ENCODE measurements at regions not wholly inside any gene's neighbourhood (a gene's known extent, or its start where the extent isn't known, plus 50 kb on each side); places are given as distances from the start of the nearest gene placed in this dataset.
"Not testable (repeated sequence)": the region's sequence is repeated elsewhere in the genome, so short reads cannot be mapped to it uniquely, and the experiment has no call there.

DNA sequence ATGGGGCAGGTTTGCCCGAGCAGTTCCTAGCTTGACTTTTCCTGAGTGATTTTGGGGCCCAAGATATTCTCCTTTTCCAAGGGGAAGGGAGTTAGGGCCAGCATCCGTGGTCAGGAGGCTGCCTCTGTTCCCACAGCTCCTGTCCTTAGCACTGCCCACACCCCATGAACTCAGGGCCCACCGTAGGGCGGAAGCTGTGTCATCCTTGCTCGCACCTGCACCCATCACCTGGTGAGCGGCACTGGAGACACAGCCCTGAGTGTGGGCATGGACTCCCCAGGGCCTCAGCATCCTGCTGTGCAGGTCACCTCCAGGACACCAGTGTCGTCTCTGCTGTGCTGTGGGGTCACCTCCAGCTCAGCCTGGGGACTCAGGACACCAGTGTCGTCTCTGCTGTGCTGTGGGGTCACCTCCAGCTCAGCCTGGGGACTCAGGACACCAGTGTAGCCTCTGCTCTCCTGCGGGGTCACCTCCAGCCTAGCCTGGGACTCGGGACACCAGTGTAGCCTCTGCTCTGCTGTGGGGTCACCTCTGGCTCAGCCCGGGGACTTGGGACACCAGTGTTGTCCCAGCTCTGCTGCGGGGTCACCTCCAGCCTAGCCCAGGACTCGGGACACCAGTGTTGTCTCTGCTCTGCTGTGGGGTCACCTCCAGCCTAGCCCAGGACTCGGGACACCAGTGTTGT is 322.9 kb downstream of the ADGRD1 start:
- DNase-seq = peak in 1 of 3 donors; percentile 15
- H3K27me3 ChIP-seq = no peaks in the 10 kb centered on the region
- no peaks in the 10 kb centered on the region for H3K36me3 ChIP-seq
- no peaks in the 10 kb centered on the region for H3K9me3 ChIP-seq
- no peak overlapping the region for H3K27ac ChIP-seq
- no peak overlapping the region for H3K4me3 ChIP-seq
- no peak for TF ChIP-seq POLR2A (IDR thresholded peaks at IDR 0.05)
- TF ChIP-seq, protein P1, sequence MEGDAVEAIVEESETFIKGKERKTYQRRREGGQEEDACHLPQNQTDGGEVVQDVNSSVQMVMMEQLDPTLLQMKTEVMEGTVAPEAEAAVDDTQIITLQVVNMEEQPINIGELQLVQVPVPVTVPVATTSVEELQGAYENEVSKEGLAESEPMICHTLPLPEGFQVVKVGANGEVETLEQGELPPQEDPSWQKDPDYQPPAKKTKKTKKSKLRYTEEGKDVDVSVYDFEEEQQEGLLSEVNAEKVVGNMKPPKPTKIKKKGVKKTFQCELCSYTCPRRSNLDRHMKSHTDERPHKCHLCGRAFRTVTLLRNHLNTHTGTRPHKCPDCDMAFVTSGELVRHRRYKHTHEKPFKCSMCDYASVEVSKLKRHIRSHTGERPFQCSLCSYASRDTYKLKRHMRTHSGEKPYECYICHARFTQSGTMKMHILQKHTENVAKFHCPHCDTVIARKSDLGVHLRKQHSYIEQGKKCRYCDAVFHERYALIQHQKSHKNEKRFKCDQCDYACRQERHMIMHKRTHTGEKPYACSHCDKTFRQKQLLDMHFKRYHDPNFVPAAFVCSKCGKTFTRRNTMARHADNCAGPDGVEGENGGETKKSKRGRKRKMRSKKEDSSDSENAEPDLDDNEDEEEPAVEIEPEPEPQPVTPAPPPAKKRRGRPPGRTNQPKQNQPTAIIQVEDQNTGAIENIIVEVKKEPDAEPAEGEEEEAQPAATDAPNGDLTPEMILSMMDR (IDR thresholded peaks at IDR 0.05) = no peak
- H3K4me1 ChIP-seq = no peaks in the 10 kb centered on the region

DNA sequence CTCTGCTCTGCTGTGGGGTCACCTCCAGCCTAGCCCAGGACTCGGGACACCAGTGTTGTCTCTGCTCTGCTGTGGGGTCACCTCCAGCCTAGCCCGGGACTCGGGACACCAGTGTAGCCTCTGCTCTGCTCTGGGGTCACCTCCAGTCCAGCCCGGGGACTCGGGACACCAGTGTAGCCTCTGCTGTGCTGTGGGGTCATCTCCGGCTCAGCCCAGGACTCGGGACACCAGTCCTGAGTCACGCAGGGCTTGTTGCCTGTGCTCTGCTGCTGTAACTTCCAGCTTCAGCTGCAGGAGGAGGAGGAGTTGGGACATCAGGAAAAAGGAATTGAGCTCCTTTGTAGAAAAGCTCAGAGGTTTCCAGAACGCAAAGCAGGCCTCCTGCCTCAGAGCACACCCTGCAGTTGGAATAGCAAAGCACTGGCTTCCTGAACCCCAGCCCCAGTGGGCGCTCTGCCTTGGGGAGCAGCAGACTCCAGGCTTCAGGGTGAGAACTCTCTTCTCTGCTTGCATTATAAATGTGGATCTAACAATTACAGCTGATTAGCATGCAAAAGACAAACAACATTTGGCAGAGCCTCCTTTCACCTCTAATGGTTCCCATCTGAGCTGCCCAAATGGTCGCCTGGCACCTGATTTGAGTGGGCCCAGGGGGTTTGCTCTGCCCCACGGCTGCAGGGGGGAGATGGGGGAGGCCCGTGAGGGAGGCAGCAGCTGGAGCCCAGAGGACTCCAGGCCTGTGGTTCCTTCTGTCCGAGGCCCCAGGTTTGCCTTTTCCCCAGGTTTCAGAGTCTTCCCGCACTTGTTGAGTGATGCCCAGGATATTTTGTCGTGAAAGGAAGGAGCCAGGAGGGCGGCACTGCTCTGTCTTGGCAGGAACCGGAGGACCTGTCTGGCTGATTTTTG is 323.7 kb downstream of the ADGRD1 start:
- not testable (repeated sequence) for H3K9me3 ChIP-seq, H3K4me1 ChIP-seq, H3K4me3 ChIP-seq, H3K27ac ChIP-seq, H3K36me3 ChIP-seq, H3K27me3 ChIP-seq
- peak in 2 of 3 donors; percentile 8 to 22 for DNase-seq

DNA sequence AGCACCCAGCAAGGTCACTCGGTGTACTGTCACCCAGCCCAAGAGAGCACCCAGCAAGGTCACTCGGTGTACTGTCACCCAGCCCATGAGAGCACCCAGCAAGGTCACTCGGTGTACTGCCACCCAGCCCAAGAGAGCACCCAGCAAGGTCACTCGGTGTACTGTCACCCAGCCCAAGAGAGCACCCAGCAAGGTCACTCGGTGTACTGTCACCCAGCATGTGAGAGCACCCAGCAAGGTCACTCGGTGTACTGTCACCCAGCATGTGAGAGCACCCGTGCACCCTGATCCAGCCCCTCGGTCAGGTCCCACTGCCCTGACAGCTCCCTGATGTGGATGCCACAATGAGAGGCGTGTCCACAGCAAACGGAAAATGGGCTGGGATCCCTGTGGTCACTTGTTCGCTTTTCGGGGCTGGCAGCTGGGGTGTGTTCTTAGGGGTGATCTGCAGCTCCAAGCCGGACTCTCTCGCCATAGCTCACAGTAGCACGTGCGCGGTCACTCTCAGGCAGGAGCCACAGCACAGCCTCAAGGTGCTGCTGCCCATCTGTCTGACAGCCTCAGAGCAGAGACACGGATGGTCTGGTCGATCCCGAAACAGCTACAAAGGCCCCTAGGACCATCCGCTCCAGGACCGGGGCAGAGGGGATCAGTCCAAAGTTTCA is 324.9 kb downstream of the ADGRD1 start:
- H3K4me1 ChIP-seq, H3K36me3 ChIP-seq, H3K9me3 ChIP-seq, H3K27ac ChIP-seq, H3K4me3 ChIP-seq, H3K27me3 ChIP-seq: not testable (repeated sequence)
- DNase-seq = peak in 2 of 3 donors; percentile 11 to 40

DNA sequence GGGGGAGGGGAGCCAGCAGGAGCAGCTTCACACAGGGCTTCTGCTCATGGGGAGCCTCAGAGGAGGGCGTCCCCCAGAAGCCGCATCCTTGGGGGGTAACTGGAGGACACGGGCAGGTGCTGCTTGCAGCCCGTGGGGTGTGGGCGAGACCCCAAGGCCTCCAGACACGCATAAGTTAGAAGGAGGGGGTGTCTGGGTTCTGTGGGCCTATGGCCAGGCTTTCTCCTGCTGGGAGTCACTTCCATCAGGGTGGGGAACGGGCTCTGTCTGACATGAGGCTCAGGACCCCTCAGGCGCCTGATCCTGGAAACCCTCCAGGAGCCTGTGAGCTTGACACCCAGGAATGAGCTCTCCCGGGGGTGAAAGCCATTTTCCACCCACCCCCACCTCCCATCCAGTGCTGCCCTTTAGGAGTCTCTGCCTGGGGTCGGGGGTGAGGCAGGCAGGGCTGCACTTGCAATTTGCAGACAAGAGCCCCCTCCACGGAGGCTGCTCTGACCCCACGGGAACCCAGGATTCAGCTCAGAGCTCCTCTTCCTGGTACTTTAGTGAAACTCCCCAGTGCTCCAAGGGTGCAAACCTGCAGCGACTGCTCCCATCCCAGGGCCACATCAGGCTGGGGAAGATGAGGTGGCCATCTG is 325.7 kb downstream of the ADGRD1 start:
- H3K9me3 ChIP-seq = no peaks in the 10 kb centered on the region
- no peaks in the 10 kb centered on the region for H3K4me1 ChIP-seq
- H3K36me3 ChIP-seq = no peaks in the 10 kb centered on the region
- H3K4me3 ChIP-seq = no peak overlapping the region
- H3K27ac ChIP-seq = no peak overlapping the region
- peak; percentile 4 to 37 (median 32) for DNase-seq
- TF ChIP-seq, protein P1 (IDR thresholded peaks at IDR 0.05) = no peak
- no peak for TF ChIP-seq POLR2A (IDR thresholded peaks at IDR 0.05)
- H3K27me3 ChIP-seq = no peaks in the 10 kb centered on the region

GRCh38 chr12:131280426-131280825 is 326.7 kb downstream of the ADGRD1 start:
- peak in 2 of 3 donors; percentile 13 to 18 for DNase-seq
- no peak for TF ChIP-seq POLR2A (IDR thresholded peaks at IDR 0.05)
- TF ChIP-seq, protein P1 (IDR thresholded peaks at IDR 0.05) = no peak
- H3K27me3 ChIP-seq = no peaks in the 10 kb centered on the region
- no peaks in the 10 kb centered on the region for H3K4me1 ChIP-seq
- H3K9me3 ChIP-seq = no peaks in the 10 kb centered on the region
- no peak overlapping the region for H3K4me3 ChIP-seq
- no peaks in the 10 kb centered on the region for H3K36me3 ChIP-seq
- H3K27ac ChIP-seq = no peak overlapping the region

- Histone ChIP-seq H3K36me3 (no peaks in the 10 kb centered on the region), H3K9me3 (no peaks in the 10 kb centered on the region), H3K27me3 (no peaks in the 10 kb centered on the region), H3K27ac (no peak overlapping the region), H3K4me1 (no peaks in the 10 kb centered on the region), H3K4me3 (no peak overlapping the region)
- DNase-seq = peak in 2 of 3 donors; percentile 21 to 27
- TF ChIP-seq POLR2A (IDR thresholded peaks at IDR 0.05) = no peak
- TF ChIP-seq, protein P1 (IDR thresholded peaks at IDR 0.05) = no peak
These were observed 327.3 kb downstream of the ADGRD1 start for GRCh38 chr12:131281016-131281415.
